GM12878 (cell line): ENCODE measurements at regions not wholly inside any gene's neighbourhood (a gene's known extent, or its start where the extent isn't known, plus 50 kb on each side); places are given as distances from the start of the nearest gene placed in this dataset.

Source experiments
- LARP7 ChIP-seq: fragments of 450-650 bp; IDR thresholded peaks from 2 replicates; pipeline ENCODE4 v1.6.1; 2017; ENCODE audit warnings: mild to moderate bottlenecking
- TF ChIP-seq, protein P1 (sequence below): fragments of 450-650 bp; IDR thresholded peaks from 2 replicates; pipeline ENCODE4 v1.6.1; 2018; ENCODE audit warnings: borderline replicate concordance, mild to moderate bottlenecking; ENCODE audit not compliant: partially characterized antibody
- TF ChIP-seq, protein P2 (sequence below): IDR thresholded peaks from 2 replicates; pipeline ENCODE4 v1.6.1; 2011; ENCODE audit warnings: borderline replicate concordance, low read depth, mild to moderate bottlenecking, moderate library complexity, mixed read lengths, low read length; ENCODE audit not compliant: insufficient read depth; ENCODE audit errors: extremely low read length

DNA sequence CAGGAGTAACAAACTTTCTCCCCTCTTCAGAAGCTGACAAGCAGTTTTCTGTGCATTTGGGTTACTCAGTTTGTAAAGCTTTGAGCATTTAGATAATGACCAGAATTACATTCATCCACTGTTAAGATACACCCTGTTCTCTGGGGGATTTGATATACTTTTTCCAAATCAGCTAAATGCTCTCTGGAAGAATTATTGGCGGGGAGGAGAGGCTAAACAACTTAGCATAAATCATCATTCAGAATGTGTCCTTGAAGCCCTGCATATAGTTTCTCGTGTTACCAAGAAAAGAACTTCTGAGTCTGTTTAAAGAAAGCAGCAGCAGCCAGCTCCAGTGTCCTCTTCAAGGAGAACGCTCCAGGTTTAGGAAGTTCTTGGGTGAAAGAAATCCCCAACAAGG is 54.9 kb upstream of the LDLRAD3 start:
- TF ChIP-seq, protein P1, sequence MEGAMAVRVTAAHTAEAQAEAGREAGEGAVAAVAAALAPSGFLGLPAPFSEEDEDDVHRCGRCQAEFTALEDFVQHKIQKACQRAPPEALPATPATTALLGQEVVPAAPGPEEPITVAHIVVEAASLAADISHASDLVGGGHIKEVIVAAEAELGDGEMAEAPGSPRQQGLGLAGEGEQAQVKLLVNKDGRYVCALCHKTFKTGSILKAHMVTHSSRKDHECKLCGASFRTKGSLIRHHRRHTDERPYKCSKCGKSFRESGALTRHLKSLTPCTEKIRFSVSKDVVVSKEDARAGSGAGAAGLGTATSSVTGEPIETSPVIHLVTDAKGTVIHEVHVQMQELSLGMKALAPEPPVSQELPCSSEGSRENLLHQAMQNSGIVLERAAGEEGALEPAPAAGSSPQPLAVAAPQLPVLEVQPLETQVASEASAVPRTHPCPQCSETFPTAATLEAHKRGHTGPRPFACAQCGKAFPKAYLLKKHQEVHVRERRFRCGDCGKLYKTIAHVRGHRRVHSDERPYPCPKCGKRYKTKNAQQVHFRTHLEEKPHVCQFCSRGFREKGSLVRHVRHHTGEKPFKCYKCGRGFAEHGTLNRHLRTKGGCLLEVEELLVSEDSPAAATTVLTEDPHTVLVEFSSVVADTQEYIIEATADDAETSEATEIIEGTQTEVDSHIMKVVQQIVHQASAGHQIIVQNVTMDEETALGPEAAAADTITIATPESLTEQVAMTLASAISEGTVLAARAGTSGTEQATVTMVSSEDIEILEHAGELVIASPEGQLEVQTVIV = no peak
- TF ChIP-seq, protein P2, sequence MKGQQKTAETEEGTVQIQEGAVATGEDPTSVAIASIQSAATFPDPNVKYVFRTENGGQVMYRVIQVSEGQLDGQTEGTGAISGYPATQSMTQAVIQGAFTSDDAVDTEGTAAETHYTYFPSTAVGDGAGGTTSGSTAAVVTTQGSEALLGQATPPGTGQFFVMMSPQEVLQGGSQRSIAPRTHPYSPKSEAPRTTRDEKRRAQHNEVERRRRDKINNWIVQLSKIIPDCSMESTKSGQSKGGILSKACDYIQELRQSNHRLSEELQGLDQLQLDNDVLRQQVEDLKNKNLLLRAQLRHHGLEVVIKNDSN = no peak
- TF ChIP-seq LARP7 = no peak
